NB4 (cell line): ENCODE measurements at regions not wholly inside any gene's neighbourhood (a gene's known extent, or its start where the extent isn't known, plus 50 kb on each side); places are given as distances from the start of the nearest gene placed in this dataset.

Experiments
- POLR2A ChIP-seq: IDR thresholded peaks from 2 replicates; pipeline ENCODE4 v1.6.1; 2011; ENCODE audit warnings: mild to moderate bottlenecking; ENCODE audit not compliant: insufficient read length; ENCODE audit errors: extremely low read depth
- TF ChIP-seq, protein P1 (sequence below): IDR thresholded peaks from one replicate; pipeline ENCODE4 v1.5.1; 2012; ENCODE audit warnings: low read depth, low read length
- TF ChIP-seq, protein P2 (sequence below): IDR thresholded peaks from 2 replicates; pipeline ENCODE4 v1.6.1; 2011; ENCODE audit warnings: low read depth, low read length

DNA sequence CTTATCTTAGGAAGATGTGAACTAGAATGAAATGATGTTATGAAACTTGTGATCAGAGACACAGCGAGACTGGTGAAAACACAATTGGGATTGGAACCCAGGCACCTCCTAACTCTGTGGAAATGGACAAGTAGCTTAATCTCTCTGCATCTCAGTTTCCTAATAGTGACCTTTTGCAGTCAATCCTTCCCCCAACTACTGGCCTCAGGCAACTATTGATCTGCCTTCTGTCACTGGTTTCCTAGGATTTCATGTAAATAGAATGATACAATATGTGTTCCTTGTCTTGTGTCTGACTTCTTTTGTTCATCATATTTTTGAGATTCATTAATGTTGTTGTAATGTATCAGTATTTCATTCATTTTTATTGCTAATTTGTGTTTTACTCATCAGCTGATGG lies 341.7 kb downstream of the REEP3 start:
- TF ChIP-seq, protein P1, sequence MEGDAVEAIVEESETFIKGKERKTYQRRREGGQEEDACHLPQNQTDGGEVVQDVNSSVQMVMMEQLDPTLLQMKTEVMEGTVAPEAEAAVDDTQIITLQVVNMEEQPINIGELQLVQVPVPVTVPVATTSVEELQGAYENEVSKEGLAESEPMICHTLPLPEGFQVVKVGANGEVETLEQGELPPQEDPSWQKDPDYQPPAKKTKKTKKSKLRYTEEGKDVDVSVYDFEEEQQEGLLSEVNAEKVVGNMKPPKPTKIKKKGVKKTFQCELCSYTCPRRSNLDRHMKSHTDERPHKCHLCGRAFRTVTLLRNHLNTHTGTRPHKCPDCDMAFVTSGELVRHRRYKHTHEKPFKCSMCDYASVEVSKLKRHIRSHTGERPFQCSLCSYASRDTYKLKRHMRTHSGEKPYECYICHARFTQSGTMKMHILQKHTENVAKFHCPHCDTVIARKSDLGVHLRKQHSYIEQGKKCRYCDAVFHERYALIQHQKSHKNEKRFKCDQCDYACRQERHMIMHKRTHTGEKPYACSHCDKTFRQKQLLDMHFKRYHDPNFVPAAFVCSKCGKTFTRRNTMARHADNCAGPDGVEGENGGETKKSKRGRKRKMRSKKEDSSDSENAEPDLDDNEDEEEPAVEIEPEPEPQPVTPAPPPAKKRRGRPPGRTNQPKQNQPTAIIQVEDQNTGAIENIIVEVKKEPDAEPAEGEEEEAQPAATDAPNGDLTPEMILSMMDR = no peak
- TF ChIP-seq POLR2A = no peak
- TF ChIP-seq, protein P2, sequence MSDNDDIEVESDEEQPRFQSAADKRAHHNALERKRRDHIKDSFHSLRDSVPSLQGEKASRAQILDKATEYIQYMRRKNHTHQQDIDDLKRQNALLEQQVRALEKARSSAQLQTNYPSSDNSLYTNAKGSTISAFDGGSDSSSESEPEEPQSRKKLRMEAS = no peak
